Fibroblast of mammary gland (primary cell): ENCODE measurements at regions not wholly inside any gene's neighbourhood (a gene's known extent, or its start where the extent isn't known, plus 50 kb on each side); places are given as distances from the start of the nearest gene placed in this dataset.

Source experiments
- DNase-seq: peaks from one replicate; pipeline ENCODE4 v3.0.0-alpha.2; 2010; ENCODE audit warnings: low read depth
- H3K4me3 ChIP-seq: 2 replicates; pipeline ENCODE4 v1.5.1; 2011; ENCODE audit warnings: low read depth, mild to moderate bottlenecking, low read length, moderate library complexity; ENCODE audit not compliant: control insufficient read depth
- TF ChIP-seq, protein P1 (sequence below): conservative IDR thresholded peaks from 2 replicates; pipeline ENCODE4 v1.5.1; 2011; ENCODE audit warnings: low read depth, low read length, inconsistent platforms; ENCODE audit not compliant: control insufficient read depth, insufficient read depth

DNA sequence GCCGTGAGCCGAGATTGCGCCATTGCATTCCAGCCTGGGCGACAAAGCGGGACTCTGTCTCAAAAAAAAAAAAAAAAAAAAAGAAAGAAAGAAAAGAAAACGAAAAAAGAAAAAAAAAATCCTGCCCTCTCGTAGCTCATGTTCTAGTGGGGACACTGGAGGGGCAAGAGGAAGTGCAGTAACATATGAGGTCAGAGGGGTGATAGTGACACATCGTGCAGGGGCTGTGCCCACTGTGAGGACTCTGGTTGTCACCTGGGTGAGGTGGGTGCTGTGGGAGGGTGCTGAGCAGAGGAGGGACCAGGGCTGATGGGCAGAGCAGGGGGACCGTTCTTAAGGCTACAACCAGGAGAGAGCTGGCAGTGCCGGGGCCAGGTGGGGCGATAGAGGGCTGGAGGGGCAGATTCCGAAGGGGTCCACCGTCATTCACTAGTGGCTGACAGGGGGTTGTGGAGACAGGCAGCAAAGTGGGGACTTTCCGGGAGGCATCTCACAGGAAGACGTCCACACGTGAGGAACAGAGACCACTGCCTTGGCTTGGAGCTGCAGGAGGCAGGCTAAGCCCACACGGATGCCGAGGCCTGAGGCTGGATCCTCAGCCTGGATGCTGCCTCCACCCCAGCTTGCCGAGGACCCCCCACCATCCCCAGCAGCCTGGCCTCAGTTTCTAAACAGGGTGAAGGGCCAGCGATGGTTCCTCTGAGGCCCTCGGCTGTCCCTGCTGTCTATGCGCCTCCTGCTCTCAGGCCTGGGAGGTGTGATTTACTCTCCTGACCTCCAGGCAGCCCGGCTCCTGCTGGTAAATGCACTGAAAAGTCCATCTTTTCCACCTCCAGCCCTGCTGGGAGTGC, 154.3 kb upstream of the IQSEC1 start:
- DNase-seq, result no peak
- TF ChIP-seq, protein P1, sequence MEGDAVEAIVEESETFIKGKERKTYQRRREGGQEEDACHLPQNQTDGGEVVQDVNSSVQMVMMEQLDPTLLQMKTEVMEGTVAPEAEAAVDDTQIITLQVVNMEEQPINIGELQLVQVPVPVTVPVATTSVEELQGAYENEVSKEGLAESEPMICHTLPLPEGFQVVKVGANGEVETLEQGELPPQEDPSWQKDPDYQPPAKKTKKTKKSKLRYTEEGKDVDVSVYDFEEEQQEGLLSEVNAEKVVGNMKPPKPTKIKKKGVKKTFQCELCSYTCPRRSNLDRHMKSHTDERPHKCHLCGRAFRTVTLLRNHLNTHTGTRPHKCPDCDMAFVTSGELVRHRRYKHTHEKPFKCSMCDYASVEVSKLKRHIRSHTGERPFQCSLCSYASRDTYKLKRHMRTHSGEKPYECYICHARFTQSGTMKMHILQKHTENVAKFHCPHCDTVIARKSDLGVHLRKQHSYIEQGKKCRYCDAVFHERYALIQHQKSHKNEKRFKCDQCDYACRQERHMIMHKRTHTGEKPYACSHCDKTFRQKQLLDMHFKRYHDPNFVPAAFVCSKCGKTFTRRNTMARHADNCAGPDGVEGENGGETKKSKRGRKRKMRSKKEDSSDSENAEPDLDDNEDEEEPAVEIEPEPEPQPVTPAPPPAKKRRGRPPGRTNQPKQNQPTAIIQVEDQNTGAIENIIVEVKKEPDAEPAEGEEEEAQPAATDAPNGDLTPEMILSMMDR, result no peak

DNA sequence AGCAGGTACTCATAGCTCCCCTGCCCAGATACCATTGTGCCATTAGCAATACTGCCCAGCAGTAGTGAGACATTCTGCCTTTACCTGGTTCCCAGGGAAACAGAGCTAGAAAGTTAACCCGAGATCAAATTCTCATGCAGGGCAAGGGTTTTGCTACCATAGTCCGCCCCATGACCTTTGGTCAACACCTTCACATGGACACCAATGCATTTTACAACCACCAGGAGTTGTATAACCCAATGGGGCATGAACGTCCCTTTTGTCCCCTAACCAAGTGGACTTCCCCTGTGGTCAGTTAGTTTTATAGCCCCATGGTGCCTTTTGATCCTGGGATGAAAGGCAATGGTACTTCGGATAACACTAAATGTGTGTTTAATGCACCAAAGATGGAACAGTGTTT, 151.7 kb upstream of the IQSEC1 start:
- DNase-seq, result no peak
- TF ChIP-seq, protein P1, result no peak
- H3K4me3 ChIP-seq, result no peak overlapping the region

More for the DNA sequence above, 154.3 kb upstream of the IQSEC1 start:
- H3K4me3 ChIP-seq, result no peak overlapping the region

DNA sequence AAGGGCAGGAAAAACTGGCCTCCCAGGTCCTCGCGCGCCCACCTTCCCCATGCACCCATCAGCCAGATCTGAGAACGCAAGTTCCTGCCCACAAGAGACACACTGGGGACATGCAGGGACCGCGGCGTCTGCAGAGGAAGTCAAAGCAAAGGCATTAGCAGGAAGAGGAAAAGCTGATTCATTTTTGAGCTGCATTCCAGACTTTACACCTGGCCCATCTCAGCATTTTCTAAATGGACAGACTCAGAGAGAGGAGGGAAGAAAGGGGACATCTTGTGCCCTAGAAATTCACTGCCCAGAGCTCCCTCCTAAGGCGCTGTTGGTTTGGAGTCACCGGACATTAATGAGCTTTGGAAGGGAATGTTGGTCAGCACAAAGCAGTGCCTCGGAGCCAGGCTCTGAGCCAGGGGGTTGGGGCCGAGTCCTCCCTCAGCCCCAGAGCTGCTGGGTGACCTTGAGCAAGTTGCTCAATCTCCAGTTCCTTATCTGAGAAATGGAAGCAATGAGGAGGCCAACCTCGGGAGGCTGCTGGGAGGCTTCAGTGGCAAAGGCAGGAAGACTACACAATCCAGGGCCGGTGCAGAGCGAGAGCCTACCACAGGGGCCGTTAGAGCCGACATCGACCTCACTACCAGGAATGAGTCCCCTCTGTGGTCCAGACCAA, 150.5 kb upstream of the IQSEC1 start:
- no peak for DNase-seq
- TF ChIP-seq, protein P1, result no peak

DNA sequence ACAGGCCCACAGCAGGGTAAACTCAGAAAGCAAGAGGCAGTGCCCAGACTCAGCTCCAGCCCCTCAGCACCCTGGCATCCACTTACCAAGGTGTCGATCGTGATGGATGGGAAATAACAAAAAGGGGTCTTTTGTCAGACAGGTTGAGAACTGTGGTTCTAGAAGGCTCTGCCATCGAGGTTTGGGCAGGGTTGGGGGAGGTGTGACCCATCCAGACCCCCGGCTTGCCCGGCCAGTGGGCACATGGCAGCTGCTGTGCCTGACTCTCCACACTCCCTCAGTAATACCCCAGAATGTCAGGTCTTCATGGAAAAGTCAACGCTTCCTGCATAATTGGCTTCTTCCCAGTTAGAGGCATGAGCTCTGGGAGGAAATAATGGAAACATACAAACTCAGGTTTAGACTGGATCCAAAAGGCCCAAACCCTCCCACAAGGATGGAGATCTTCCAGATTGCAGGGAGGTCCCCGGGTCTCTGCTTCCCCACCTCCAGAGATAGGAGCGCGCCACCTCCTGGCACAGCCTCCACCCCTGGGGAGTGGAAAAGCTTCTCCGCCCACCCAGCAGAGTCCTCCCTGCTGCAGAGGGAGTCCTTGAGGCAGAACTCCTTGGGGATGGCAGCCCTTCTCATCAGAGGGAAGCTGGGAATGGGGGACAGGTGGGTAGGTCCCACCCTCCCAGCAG, 149.8 kb upstream of the IQSEC1 start:
- no peak overlapping the region for H3K4me3 ChIP-seq
- TF ChIP-seq, protein P1, result no peak
- no peak for DNase-seq

More for the DNA sequence above, 150.5 kb upstream of the IQSEC1 start:
- H3K4me3 ChIP-seq, result no peak overlapping the region

DNA sequence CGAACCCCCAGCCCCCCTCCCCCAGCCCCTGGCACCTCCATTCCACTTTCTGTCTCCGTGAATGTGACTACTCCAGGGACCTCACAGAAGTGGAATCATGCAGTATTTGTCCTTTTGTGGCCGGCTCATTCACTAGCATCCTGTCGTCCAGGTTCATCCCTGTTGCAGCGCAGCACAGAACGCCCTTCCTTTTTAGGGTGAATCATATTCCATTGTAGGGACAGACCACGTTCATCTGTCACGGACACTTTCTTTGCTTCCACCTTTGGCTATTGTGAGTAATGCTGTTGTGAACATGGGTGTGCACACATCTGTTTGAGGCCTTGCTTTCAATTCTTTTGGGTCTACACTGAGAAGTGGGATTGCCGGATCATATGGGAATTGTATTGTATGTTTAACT, 148.9 kb upstream of the IQSEC1 start:
- no peak for DNase-seq
- TF ChIP-seq, protein P1, result no peak
- no peak overlapping the region for H3K4me3 ChIP-seq

DNA sequence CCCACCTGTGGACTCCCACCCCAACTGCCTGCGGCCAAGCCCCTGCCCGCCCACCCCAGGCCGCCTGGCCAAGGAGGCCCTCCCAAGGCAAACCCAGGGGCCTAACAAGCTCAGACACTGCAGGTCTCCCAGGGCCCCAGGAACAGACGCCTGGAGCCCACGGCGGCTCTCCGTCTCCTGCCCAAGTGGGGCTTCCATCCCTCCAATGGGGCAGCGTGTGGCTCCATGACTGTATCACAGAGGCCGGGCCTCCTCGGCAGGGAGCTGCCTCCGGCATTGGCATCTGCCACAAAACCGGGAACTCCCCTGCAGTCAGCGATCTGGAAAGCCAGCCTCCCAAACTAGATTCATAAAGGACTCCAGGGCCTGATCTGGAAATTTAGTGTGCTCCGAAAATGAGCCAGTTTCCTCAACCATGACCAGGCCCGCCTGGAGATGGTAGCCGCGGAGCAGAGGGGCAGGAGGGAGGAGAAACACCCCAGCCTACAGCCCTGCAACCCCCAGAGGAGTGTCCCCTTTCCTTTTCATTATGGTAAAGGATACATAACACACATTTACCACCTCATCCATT, 148.3 kb upstream of the IQSEC1 start:
- H3K4me3 ChIP-seq, result no peak overlapping the region
- TF ChIP-seq, protein P1, result no peak
- DNase-seq, result no peak
